ENCODE measurements at regions not wholly inside any gene's neighbourhood (a gene's known extent, or its start where the extent isn't known, plus 50 kb on each side); places are given as distances from the start of the nearest gene placed in this dataset.

- TF ChIP-seq RNF2 (IDR thresholded peaks at IDR 0.05; ENCODE audit: borderline replicate concordance, low read depth, low read length, missing control alignments, poor library complexity, severe bottlenecking): no peak
- TF ChIP-seq CTCF (IDR thresholded peaks at IDR 0.05; ENCODE audit: control extremely low read depth in 1 of 3, insufficient read depth in 1 of 3, low read depth in 1 of 3, low read length in 3 of 3): no peak
- no peak for TF ChIP-seq POLR2A (IDR thresholded peaks at IDR 0.05; ENCODE audit: control extremely low read depth in 1 of 2, low read depth in 2 of 2, low read length in 2 of 2)
- no peak for TF ChIP-seq CEBPB (IDR thresholded peaks at IDR 0.05; ENCODE audit: low read depth, low read length)
- TF ChIP-seq, protein P1, sequence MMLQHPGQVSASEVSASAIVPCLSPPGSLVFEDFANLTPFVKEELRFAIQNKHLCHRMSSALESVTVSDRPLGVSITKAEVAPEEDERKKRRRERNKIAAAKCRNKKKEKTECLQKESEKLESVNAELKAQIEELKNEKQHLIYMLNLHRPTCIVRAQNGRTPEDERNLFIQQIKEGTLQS (IDR thresholded peaks at IDR 0.05; ENCODE audit: insufficient read depth, low read depth, low read length): no peak
- TF ChIP-seq SP4 (IDR thresholded peaks at IDR 0.05; ENCODE audit: low read length): no peak
- TF ChIP-seq JUND (IDR thresholded peaks at IDR 0.05; ENCODE audit: low read length): no peak
- no peak for TF ChIP-seq EP300 (IDR thresholded peaks at IDR 0.05; ENCODE audit: borderline replicate concordance in 1 of 2, low read depth in 2 of 2, low read length in 2 of 2)
- no peak for TF ChIP-seq SIN3A (conservative IDR thresholded peaks at IDR 0.05 in 1 of 2, IDR thresholded peaks at IDR 0.05 in 1 of 2; ENCODE audit: low read depth in 1 of 2, low read length in 2 of 2)
- TF ChIP-seq, protein P2, sequence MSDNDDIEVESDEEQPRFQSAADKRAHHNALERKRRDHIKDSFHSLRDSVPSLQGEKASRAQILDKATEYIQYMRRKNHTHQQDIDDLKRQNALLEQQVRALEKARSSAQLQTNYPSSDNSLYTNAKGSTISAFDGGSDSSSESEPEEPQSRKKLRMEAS (IDR thresholded peaks at IDR 0.05): no peak
Observed at GRCh38 chr20:61105395-61105794, 146.7 kb upstream of the CDH4 start.

All from H1 (cell line).